Lower leg skin (tissue), 3 donors: ENCODE measurements at regions not wholly inside any gene's neighbourhood (a gene's known extent, or its start where the extent isn't known, plus 50 kb on each side); places are given as distances from the start of the nearest gene placed in this dataset.
A peak's percentile ranks its signal among the peaks of the same experiment; 100 is the strongest.
"Not testable (repeated sequence)": the region's sequence is repeated elsewhere in the genome, so short reads cannot be mapped to it uniquely, and the experiment has no call there.

ENCODE experiments used
- DNase-seq, 2 donors: peaks; one replicate each; pipeline ENCODE4 v3.0.0-alpha.2; 2019; ENCODE audit warnings: low spot score in 2 of 2
- H3K4me3 ChIP-seq: fragments of 200-600 bp; sonication (generic); 2 replicates; pipeline ENCODE4 v1.5.1; 2017; ENCODE audit warnings: mild to moderate bottlenecking, low read depth; ENCODE audit not compliant: poor library complexity, severe bottlenecking
- WGBS, 2 donors: methylation state at CpG; one replicate each; pipeline ENCODE4 v1.1.5; 2018; 5-methylcytosine and 5-hydroxymethylcytosine counted together
- intact Hi-C: fragments of 100-400 bp; cut with DNase I; formaldehyde crosslinking; loops from one replicate; pipeline ENCODE4 v1.15.0; 2023; ENCODE audit warnings: low total_unique reads

DNA sequence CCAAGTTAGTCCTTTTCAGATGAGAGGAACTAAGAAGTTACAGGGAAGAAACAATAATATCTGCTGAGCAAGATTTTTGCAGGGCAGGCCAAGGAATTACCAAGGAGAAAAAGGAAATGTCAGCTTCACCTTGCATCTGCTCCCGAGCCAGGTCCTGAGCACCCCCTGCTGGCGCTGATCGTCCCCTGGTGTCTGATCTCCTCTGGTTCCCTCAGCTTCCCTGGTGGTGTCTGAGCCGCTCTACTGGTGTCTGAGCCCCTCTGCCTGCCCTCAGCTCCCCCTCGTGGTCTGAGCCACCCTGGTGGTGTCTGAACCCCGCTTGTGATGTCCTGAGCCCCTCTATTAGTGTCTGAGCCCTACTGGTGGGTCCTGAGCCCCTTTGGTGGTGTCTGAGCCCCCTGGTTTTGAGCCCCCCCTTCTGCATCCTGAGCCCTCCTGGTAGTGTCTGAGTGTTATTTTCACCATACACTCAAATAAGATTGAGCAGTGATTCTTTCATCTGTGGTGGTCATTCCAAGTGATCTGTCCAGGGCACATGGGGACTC, 196.6 kb upstream of the POTEB2 start:
- DNase-seq, H3K4me3 ChIP-seq, intact Hi-C loops: not testable (repeated sequence)
- 60% methylated on average over 5 of the region's 6 CpGs; no CpG with 5 or more reads in 1 of the 2 donors for WGBS, 2 donors

GRCh38 chr15:21051866-21052265, 185.8 kb upstream of the POTEB2 start:
- intact Hi-C loops, H3K4me3 ChIP-seq, DNase-seq: not testable (repeated sequence)
- WGBS, 2 donors: no CpG with 5 or more reads among the region's 5 CpGs

DNA sequence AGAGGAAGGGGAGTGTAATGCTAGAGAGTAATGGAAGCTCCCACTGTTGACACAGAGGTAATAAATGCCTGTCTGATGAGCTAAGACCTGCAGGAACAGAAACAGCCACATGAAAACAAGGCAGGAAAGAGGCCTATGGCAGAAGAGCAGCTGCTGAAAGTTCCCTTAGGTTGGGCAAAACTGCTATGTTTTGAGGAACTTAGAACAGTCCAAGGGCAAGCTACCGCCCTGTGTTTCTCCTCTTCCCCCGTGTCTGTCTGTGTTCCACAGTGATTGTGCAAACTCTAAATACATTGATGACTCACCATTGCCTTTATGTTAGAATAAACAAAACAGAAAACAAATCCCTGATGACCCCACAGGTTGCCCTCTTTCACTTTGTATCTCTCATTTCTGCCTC, 165.6 kb upstream of the POTEB2 start:
- DNase-seq, intact Hi-C loops, H3K4me3 ChIP-seq: not testable (repeated sequence)
- WGBS, 2 donors: no CpG with 5 or more reads among the region's 2 CpGs

- DNase-seq, H3K4me3 ChIP-seq, intact Hi-C loops: not testable (repeated sequence)
- WGBS, 2 donors: 60% methylated on average over 1 of the region's 6 CpGs; no CpG with 5 or more reads in 1 of the 2 donors
These were observed 162.9 kb upstream of the POTEB2 start for GRCh38 chr15:21029001-21029400.

DNA sequence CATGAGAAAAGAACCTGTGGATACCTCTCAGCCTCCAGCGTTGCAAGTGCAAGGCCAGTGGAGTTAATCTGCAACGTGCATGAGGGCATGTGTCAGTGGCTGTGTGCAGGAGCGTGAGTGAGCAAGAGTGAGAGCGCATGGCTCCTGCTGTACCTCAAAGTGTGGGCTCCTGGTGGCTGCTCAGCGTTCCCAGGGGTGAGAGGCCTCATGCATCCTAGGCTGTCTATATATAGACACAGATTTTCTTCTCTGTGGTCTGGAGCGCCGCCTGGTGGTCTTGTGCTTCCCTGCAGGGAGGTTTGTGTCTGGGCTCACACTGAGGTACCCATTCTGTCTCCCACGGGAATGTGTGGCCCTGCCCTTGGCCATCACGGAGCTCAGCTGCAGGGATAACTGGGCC, 161.8 kb upstream of the POTEB2 start:
- H3K4me3 ChIP-seq, intact Hi-C loops: not testable (repeated sequence)
- DNase-seq: peak in 1 of 2 donors; percentile 13
- WGBS, 2 donors: 60% methylated on average over 1 of the region's 9 CpGs; no CpG with 5 or more reads in 1 of the 2 donors

DNA sequence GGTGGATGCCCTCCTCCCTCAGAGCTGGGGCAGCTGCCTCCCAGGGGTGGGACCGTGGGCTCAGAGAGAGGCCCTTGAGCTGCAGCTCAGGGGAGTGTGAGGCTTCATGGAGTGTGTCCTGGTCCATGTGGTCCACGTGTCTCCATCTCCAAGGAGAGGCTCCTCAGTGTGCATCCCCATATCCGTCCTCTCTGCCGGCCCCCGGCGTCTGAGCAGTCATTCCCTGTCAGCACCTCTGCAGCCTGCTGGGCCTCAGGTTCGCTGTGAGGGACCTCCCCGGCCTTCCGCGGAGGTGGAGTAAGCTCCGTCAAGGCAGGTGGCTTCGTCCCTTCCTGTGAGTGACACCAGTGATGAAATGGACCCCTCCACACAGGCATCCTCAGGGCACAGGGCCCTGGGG, 160.7 kb upstream of the POTEB2 start:
- WGBS, 2 donors: no CpG with 5 or more reads among the region's 12 CpGs
- intact Hi-C loops, H3K4me3 ChIP-seq: not testable (repeated sequence)
- DNase-seq: peak in 1 of 2 donors; percentile 23

- H3K4me3 ChIP-seq, intact Hi-C loops: not testable (repeated sequence)
- peak in 1 of 2 donors; percentile 57 for DNase-seq
- 86 to 93% methylated on average over 9 to 10 of the region's 18 CpGs for WGBS, 2 donors
These were observed 158.3 kb upstream of the POTEB2 start for GRCh38 chr15:21024235-21024987.

DNA sequence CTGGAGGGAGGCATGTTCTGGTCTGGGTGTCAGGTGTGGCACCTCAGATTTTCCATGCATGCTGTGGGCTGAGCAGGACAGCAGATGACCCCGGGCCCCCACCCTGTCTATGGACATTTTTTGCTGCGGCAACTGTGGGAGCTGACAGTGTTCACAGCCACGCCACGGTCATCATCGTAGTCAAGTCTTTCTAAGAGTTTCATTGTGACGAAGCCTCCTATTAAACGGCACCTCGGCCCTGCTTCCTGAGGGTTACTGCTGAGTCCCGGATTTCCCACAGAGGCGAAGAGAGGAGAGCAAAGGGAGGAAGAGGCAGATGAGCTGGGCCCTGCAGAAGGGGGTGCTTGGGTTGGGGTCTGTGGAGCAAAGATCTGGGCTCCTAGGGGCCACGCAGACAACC, 152.1 kb upstream of the POTEB2 start:
- peak in 1 of 2 donors; percentile 42 for DNase-seq
- intact Hi-C loops, H3K4me3 ChIP-seq: not testable (repeated sequence)
- WGBS, 2 donors: 84% methylated on average over 9 of the region's 11 CpGs; no CpG with 5 or more reads in 1 of the 2 donors

DNA sequence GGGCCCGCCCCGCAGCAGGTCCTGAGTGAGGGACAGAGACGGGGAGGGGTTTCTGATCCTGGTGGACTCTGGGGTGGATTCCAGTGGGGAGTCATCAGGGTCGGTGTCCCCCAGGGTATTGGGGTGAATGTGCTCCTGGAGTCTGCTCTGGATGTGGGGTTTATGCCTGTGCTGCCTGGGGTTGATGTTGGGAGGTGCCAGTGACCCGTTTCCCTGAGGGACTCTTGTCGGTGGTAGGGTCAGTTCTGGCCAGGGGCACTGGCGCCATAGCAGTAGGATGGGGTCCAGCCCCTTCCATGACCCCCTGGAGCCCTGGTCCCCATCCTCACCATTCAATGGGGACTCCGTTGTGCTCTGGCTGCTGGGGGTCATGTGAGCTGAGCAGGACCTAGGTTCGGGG, 151.2 kb upstream of the POTEB2 start:
- intact Hi-C loops, H3K4me3 ChIP-seq: not testable (repeated sequence)
- DNase-seq: peak in 1 of 2 donors; percentile 31
- no CpG with 5 or more reads among the region's 9 CpGs for WGBS, 2 donors

DNA sequence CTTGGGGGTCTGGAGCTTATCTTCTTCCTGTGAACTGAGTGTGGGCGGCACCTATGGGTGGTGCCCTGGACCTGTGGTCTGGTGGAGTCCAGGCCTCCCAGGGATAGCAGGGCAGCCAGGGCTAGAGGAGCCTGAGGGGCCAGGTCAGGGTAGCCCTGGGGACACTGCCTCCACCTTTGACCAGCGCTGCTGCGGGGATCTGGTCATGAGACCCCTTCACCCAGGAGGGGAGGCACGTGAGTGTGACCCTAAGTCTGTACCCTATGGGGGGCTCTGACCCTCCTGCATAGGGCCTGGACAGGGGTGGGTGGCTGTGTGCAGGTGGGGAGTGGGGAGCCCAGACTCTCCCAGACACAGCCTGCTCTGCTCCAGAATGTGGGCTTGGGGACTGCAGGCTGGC, 150.5 kb upstream of the POTEB2 start:
- intact Hi-C loops: not testable (repeated sequence)
- WGBS, 2 donors: no CpG with 5 or more reads among the region's 4 CpGs

GRCh38 chr15:21015171-21015570, 149.1 kb upstream of the POTEB2 start:
- peak in 1 of 2 donors; percentile 12 for DNase-seq
- intact Hi-C loops, H3K4me3 ChIP-seq: not testable (repeated sequence)
- WGBS, 2 donors: no CpG with 5 or more reads among the region's 8 CpGs

More for the DNA sequence above, 150.5 kb upstream of the POTEB2 start:
- H3K4me3 ChIP-seq, DNase-seq: not testable (repeated sequence)

DNA sequence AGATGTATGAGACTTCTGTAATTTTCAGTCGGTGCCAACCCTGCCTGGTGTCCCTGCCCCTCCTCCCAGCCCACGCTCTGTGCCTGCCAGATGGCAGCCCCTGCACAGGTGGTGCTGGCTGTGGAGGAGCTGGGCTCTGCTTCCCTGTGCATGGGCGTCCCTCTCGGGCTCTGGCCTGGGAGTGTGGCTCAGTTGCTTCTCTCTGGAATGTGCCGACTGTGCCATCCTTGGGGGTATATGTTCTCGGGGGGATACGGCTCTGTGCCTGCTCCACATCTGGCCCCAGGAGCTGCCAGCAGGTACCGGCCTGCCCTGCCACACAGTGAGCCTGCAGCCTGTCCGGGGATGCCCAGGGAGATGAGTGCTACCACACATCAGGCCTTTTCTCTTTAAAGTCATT, 147.2 kb upstream of the POTEB2 start:
- intact Hi-C loops, H3K4me3 ChIP-seq: not testable (repeated sequence)
- no CpG with 5 or more reads among the region's 9 CpGs for WGBS, 2 donors
- peak in 1 of 2 donors; percentile 4 for DNase-seq

- intact Hi-C loops, H3K4me3 ChIP-seq, DNase-seq: not testable (repeated sequence)
- WGBS, 2 donors: no CpG with 5 or more reads among the region's 7 CpGs
These were observed 143.5 kb upstream of the POTEB2 start for GRCh38 chr15:21009651-21010050.

GRCh38 chr15:21003459-21003858, 137.3 kb upstream of the POTEB2 start:
- H3K4me3 ChIP-seq, DNase-seq, intact Hi-C loops: not testable (repeated sequence)
- 83% methylated on average over 1 of the region's 1 CpG; no CpG with 5 or more reads in 1 of the 2 donors for WGBS, 2 donors

GRCh38 chr15:21001950-21002349, 135.8 kb upstream of the POTEB2 start:
- 40% methylated on average over 1 of the region's 1 CpG; no CpG with 5 or more reads in 1 of the 2 donors for WGBS, 2 donors
- H3K4me3 ChIP-seq, intact Hi-C loops, DNase-seq: not testable (repeated sequence)
